NCI-H82 treated with DMSO at 0.1 percent for 48 hours (cell line): ENCODE measurements at regions not wholly inside any gene's neighbourhood (a gene's known extent, or its start where the extent isn't known, plus 50 kb on each side); places are given as distances from the start of the nearest gene placed in this dataset.

ENCODE experiments used
- DNase-seq: peaks from one replicate; lab custom pipeline; 2025; ENCODE audit not compliant: unreplicated experiment; lab: John Stamatoyannopoulos, UW

DNA sequence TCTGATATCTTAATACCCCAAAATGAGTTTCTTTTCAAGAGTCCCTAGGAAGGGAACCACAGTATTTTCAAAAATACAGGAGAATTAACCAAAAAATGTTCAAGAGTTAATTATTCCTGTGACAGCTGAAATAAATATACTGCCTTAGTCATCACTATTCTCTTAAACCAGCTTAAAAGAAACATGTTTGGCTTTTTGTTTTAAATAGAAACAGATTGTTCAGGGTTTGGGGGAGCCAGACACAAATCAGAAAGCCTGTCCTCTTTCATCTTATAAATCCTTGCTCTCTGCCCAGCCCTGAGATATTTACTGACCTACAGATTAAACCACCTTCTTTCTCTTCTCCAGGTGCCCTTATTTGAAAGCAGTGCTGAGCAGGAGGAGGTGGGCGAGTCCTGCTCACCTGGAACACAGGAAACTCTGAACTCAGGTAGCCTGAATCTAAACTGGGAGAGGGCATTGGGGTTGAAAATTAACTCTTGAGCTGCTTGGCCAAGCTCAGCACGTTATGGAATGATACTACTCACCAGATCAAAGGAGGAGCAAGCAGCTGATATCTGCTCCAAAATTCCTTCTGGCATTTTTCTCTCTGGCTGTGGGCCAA lies 84.1 kb upstream of the SPRED1 start:
- DNase-seq: no peak

DNA sequence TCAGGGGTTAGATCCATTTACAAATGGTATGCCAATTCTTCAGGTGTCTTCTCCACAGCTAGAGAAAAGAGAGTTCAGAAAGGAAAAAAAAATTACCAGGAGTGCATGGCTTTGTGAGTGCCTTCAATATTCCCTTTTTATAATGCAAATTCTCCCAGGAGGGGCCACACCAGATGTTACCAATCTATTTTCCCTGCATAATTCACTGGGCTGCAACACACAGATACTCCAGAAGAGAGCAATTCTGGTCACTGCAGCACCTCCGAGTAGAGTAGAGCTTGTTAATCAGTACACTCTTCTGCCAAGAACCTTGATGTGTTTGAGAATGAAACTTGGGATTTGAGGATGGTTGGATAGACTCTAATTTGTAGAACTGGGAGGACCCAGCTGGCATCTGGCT lies 80.7 kb upstream of the SPRED1 start:
- DNase-seq: no peak

DNA sequence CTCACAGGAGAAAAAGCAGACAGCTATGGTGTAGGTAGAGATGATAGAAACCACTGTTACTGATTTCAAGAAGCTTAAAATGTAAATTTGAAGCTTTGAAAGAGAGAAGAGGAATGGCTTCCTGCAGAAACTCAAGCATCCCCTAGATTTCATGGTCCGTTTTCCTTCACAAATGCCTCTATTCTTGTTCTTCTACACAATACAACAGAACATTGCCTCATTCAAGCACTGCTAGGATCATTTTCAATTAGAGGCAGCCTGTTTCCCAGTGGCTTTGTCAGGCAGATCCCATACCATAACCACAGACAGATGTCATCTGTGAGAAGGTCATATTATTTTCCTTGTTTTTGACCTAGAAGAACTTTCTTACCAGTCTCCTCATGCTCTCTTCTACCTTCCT lies 77.9 kb upstream of the SPRED1 start:
- no peak for DNase-seq

DNA sequence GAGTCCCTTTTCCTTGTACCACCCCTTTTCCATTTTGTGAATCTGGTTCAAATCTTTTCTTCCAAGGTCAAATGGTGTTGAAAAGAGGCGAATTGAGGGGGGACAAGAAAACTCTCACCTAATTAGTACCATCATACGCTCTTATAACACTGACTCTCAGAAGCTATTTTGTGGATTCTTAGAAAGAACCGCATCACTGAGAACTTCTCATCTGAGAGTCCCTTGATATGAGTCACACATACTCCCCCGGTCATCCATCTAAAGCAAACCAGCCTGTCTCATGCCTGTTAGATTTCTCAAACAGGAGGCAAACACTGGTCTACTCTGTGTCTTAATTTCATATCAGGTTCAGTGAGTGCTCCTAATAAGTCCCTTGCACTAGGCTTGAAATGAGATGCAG lies 76.5 kb upstream of the SPRED1 start:
- no peak for DNase-seq

DNA sequence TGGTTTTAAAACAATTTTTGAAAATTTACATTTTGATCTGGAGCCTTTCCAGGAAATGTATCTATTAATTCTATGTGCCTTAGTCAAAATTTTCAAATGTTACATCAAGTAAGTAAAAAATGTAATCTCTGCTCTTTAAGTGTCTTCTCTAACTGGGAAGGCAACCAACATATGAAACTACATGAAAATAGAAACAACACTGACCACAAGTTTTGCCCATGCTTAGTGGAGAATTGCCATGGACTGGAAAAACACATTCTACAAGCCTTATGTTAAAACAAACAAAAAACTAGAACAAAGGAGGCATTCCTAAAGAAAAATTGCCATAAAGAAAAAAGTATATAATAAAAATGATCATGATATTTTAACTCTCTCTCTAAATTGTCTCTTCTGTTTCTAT lies 75.9 kb upstream of the SPRED1 start:
- no peak for DNase-seq

DNA sequence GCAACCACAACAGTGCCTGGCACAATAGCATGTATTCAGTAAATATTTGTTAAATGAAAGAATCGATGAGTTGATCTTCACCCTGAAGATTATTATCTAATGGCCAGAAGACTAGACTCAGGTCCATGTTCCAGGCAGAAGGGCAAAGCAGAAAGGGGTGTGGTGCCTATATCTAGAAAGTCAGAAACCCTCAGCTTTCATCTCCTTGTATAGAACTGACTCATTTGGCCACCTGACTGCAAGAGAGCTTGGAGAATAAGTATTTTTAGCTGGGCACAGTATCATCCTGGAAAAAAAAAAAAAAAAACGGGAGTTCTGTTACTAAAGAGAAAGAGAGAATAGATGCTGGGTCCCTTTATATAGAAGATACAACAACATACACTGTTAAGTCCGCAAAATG lies 69.7 kb upstream of the SPRED1 start:
- DNase-seq: no peak

DNA sequence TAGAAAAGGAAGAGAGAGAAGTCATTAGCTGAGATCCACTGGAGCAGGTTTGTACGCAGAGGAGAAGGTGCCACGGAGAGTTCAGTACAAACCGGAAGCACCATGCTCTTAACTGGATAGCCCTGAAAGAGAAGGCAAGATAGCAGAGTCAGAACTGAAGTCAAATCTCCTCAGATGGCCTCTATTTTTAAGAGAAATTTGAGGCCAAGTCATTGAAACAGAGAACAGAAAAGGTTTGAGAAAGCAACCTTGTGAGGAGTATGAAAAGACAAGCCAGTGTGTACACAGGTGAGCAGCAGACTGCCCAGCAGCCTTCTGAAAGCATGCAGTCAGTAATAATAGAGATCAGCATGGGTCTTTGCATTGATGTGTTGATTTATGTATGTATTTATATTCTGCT lies 66.1 kb upstream of the SPRED1 start:
- no peak for DNase-seq

DNA sequence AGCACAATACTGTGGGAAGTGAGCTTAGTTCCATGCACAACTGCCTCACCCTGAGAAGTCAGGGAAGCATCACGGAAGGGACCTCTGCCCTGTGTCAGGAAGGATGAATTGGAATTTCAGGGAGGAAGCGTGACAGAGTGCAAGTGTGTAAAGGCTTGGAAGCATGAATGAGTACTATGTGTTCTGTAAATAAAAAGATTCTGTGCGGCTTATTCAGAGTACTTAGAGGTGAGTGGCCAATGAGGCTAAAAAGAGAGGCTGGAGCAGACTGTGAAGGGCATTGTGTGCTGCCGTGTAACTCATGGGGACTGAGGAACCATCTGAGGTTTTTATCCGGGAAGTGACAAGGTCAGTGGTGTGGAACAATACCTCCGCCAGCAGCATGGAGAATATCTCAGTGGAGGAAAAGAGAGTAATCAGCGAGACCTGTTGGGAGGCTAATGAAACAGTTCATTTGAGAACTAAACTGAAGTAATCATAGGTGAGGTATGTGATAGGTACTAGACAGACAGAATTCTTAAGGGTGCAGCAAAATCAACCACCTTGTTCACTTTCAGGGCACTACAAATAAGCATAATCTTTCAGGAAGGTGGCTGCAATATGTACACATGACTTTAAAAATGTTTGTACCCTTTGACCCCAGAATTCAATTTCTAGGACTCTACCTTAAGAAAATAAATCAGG lies 64.9 kb upstream of the SPRED1 start:
- no peak for DNase-seq

DNA sequence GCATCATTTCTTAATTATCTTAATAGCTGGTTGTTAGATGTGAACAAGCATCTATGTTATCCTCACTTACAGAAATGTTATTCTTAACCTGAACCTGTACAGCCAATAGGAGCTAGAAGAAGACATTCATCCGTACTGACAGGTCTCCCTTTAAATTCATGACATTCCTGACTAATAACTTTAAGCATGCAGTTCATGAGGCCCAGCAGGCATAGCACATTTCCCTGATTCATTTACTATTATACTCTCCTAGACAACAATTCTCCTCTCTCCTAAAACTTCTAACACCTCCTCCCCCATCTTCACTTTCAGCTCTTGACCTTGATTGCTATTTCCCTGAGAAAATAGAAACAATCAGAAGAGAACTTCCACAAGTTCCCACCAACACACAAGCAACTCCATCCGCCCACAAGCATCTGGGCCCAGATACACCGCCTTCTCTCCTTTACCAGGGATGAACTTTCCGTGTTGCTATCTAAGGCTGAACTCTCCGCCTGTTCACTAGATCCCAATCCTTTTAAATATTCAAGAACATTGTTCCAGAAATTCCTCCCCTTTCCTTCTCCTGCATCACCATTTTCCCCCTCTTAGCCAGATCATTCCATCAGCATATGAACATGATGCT lies 62.9 kb upstream of the SPRED1 start:
- no peak for DNase-seq

DNA sequence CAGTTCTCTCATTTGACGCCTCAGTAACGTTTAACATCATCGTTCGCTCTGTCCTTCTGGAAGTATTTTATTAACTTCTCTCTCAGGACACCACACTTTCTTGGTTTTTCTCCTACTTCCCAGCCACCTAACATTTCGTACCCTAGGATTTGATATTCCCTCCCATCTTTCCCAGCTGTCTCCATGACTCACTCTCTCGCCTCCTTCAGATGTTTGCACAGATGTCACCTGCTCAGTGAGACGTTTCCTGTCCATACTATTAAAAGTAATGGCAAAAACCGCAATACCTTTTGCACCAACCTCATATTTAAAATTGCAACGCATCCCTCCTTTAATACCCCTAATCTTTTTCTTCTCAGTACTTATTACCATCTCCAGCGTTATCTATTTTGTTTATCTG lies 62.1 kb upstream of the SPRED1 start:
- DNase-seq: no peak

DNA sequence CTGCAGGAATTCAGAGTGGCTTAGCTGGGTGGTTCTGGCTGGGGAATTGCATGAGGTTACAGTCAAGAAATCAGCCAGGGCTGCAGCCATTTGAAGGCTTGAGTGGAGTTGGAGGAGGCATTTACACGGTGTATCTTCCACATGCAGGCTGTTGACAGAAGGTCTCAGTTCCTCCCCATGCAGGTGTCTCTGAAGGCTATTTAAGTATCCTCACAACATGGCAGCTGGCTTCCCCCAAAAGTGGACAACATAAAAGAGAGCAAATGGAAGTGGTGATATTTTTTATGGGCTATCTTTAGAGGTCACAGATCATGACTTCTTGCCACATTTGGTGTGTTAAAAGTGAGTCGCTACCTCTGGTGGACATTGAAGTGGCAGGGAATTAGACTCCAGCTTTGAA lies 60.1 kb upstream of the SPRED1 start:
- DNase-seq: no peak

DNA sequence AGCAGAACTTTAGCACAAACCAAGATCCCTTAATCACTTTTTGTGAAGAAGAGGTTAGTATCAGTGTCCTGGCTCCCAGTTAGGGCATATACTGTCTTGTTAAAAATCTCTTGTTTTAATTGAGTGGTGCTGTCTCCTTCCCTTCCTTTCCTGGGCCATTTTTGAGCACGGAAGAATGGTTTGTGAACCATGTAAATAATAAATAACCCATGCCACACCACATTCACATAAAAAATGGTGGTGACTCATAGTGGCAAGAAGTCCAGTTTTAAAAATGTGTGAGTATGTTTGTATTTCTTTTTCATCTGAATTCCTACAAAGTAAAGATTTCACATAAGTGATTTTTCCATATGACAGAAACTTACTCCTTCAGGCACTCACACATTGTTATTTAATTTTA lies 59.1 kb upstream of the SPRED1 start:
- DNase-seq: no peak

DNA sequence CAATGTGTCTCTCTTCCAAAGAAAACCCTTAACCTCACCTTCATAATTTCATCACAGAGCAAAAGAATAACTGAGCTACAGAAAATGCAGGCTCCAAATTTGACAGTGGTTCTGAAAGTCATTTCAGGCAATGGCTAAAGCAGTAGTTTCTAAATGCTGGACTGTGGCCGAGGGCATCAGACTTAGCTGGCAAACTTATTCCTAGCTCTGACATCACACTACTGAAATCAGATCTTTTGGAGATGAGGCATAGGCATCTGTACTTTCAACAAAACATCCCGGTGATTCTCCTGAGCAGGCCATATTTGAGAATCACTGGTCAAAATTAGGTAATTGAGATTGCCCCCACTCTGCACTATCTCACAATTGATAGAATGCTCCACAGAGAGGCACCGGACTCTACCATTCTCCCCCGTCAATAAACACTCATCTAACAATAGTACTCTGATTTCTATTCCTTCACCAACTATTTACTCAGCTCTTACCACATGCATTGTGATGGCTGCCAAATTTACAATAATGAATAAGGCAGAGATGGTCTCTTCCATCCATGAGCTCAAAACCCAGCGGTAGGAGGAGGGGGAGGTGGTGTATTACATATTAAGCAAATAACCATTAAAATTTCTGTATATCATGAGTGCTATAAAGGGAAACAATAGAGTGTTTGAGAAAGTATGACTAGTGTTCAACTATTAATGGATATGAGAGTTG lies 57.3 kb upstream of the SPRED1 start:
- DNase-seq: no peak

DNA sequence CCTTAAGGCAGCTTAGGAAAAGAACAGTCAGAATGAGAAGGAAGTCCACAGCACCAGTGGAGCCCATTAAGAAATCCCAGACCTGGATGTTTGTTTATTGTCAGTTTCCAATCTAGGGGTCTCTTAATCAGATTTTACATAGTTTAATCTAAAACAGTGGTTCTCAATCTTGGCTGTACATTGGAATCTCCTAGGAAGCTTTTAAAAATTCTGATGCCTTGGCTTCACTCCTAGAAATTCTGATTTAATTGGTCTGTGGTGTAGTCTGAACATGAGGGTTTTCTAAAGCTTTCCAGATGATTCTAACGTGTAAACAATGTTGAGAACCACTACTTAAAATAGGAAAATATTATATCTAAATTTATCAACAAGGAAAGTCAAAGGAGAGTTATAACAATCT lies 56.6 kb upstream of the SPRED1 start:
- DNase-seq: no peak

DNA sequence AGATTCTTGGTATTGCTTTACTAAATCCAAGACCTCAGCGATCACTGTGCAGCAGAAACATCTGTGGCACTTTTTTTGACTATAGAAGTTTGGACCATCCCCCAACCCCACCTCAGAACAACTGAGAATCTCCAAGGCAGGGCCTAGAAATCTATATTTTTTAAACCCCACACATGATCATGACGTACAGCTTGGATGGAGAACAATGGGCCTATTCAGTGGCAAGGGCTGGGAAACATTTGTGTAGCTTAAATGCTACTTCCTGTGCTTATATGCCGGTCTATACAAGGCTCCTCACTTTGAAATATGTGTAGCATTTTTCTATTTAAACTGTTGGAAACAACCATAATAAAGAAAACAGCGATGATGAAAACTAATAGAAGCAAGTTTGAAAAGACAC lies 55.1 kb upstream of the SPRED1 start:
- DNase-seq: no peak

DNA sequence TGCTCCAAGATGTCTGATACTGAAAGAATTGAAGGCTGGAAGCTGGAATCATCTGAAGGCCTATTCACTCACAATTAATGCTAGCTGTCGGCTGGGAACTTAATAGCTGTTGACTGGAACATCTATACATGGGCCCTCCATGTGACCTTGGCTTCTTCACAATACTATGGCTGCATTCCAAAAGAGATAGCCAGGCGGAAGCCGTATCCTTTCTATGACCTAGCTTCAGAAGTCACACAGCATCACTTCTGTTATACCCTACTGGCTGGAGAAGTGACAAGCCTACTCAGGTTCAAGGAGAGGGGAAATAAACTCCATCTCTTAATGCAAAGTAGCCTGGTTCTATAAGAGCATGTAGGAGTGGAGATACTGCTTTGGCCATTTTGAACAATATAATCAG lies 50.9 kb upstream of the SPRED1 start:
- DNase-seq: no peak

DNA sequence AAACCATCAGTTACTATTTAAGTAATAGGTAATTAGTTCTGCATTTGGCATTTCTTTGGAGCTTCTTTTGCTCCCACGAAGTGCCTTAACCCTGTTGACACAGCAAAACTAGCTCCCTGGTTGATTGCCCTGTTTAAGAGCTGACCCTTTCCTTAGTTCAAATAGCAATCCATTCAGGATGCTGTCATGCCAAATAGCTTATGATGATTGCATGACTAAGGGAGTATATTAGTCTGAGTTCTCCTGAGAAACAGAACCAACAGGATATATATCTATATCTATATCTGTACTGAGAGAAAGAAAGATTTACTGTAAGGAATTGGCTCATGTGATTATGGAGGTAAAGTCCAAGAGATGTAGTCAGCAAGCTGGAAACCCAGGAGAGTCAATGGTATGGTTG lies 50.3 kb upstream of the SPRED1 start:
- no peak for DNase-seq
